PFSK-1 (cell line): ENCODE measurements at regions not wholly inside any gene's neighbourhood (a gene's known extent, or its start where the extent isn't known, plus 50 kb on each side); places are given as distances from the start of the nearest gene placed in this dataset.

ENCODE experiments used
- FOXP2 ChIP-seq: optimal IDR thresholded peaks from 2 replicates; pipeline ENCODE3; 2011; ENCODE audit warnings: borderline replicate concordance, control low read depth, inconsistent platforms; ENCODE audit not compliant: insufficient read depth; ENCODE audit errors: extremely low read length, extremely low read depth
- POLR2AphosphoS5 ChIP-seq: IDR thresholded peaks from 2 replicates; pipeline ENCODE4 v1.6.1; 2012; ENCODE audit warnings: low read depth, mild to moderate bottlenecking, control low read depth, low read length, moderate library complexity
- SIN3A ChIP-seq: IDR thresholded peaks from 2 replicates; pipeline ENCODE4 v1.6.1; 2012; ENCODE audit warnings: mild to moderate bottlenecking, low read length, moderate library complexity, borderline replicate concordance; ENCODE audit not compliant: insufficient read depth
- TAF1 ChIP-seq: IDR thresholded peaks from 2 replicates; pipeline ENCODE4 v1.6.1; 2012; ENCODE audit warnings: low read length, control low read depth, borderline replicate concordance; ENCODE audit not compliant: insufficient read depth
- TF ChIP-seq, protein P1 (sequence below), 2 experiments: IDR thresholded peaks; 2 replicates each; pipeline versions ENCODE4 v1.6.1 to v1.8.0; 2011 to 2012; ENCODE audit warnings: low read depth in 2 of 2, low read length in 2 of 2, control low read depth in 1 of 2, inconsistent platforms in 1 of 2, mild to moderate bottlenecking in 1 of 2, moderate library complexity in 1 of 2; ENCODE audit not compliant: insufficient read depth in 1 of 2

GRCh38 chrX:10931976-10932375 is 179.2 kb upstream of the HCCS start:
- TF ChIP-seq POLR2AphosphoS5, result no peak
- no peak for TF ChIP-seq TAF1
- TF ChIP-seq, protein P1, sequence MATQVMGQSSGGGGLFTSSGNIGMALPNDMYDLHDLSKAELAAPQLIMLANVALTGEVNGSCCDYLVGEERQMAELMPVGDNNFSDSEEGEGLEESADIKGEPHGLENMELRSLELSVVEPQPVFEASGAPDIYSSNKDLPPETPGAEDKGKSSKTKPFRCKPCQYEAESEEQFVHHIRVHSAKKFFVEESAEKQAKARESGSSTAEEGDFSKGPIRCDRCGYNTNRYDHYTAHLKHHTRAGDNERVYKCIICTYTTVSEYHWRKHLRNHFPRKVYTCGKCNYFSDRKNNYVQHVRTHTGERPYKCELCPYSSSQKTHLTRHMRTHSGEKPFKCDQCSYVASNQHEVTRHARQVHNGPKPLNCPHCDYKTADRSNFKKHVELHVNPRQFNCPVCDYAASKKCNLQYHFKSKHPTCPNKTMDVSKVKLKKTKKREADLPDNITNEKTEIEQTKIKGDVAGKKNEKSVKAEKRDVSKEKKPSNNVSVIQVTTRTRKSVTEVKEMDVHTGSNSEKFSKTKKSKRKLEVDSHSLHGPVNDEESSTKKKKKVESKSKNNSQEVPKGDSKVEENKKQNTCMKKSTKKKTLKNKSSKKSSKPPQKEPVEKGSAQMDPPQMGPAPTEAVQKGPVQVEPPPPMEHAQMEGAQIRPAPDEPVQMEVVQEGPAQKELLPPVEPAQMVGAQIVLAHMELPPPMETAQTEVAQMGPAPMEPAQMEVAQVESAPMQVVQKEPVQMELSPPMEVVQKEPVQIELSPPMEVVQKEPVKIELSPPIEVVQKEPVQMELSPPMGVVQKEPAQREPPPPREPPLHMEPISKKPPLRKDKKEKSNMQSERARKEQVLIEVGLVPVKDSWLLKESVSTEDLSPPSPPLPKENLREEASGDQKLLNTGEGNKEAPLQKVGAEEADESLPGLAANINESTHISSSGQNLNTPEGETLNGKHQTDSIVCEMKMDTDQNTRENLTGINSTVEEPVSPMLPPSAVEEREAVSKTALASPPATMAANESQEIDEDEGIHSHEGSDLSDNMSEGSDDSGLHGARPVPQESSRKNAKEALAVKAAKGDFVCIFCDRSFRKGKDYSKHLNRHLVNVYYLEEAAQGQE (IDR thresholded peaks at IDR 0.05; ENCODE audit: insufficient read depth in 1 of 2, low read depth in 2 of 2, low read length in 2 of 2), result no peak
- TF ChIP-seq SIN3A, result no peak
- no peak for TF ChIP-seq FOXP2

DNA sequence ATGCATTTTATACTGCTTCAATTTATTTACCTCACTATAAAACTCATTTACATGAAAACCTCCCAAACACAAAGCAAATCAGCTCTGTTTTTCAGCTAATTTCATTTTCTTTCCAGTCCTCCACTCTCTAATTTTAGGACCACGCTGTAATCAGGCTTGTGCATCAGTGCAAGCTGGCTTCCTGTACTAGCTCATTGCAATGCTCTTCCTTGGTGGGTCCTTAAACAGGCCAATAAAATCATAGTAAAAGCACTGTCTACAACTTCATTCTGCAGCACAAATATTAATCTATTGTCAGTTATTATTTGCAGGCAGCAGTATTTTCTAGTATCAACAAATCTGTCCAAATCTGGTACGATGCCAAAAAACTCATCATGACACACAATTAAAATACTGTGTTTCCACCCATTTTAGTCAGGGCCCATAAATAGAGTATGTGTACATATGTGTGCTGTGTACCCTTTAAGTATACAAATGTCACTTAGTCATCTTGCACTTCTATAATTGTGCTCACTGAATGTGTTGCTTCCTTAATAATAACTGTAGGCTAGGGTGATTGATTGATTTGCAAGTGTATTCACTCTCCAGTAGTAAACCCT is 178.2 kb upstream of the HCCS start:
- TF ChIP-seq TAF1, result no peak
- TF ChIP-seq POLR2AphosphoS5, result no peak
- TF ChIP-seq SIN3A, result no peak
- TF ChIP-seq FOXP2, result no peak
- TF ChIP-seq, protein P1 (IDR thresholded peaks at IDR 0.05; ENCODE audit: insufficient read depth in 1 of 2, low read depth in 2 of 2, low read length in 2 of 2), result no peak

GRCh38 chrX:10935501-10935900 is 175.6 kb upstream of the HCCS start:
- TF ChIP-seq FOXP2, result no peak
- TF ChIP-seq, protein P1 (IDR thresholded peaks at IDR 0.05; ENCODE audit: insufficient read depth in 1 of 2, low read depth in 2 of 2, low read length in 2 of 2), result no peak
- TF ChIP-seq POLR2AphosphoS5, result no peak
- TF ChIP-seq TAF1, result no peak

GRCh38 chrX:10936976-10937375 is 174.2 kb upstream of the HCCS start:
- TF ChIP-seq FOXP2, result no peak
- no peak for TF ChIP-seq TAF1
- no peak for TF ChIP-seq POLR2AphosphoS5
- TF ChIP-seq, protein P1 (IDR thresholded peaks at IDR 0.05; ENCODE audit: insufficient read depth in 1 of 2, low read depth in 2 of 2, low read length in 2 of 2), result no peak
- no peak for TF ChIP-seq SIN3A
